GM04503 (cell line): ENCODE measurements at regions not wholly inside any gene's neighbourhood (a gene's known extent, or its start where the extent isn't known, plus 50 kb on each side); places are given as distances from the start of the nearest gene placed in this dataset.

Experiments used
- DNase-seq: peaks from one replicate; pipeline ENCODE4 v3.0.0-alpha.2; 2012; ENCODE audit warnings: low read depth

DNA sequence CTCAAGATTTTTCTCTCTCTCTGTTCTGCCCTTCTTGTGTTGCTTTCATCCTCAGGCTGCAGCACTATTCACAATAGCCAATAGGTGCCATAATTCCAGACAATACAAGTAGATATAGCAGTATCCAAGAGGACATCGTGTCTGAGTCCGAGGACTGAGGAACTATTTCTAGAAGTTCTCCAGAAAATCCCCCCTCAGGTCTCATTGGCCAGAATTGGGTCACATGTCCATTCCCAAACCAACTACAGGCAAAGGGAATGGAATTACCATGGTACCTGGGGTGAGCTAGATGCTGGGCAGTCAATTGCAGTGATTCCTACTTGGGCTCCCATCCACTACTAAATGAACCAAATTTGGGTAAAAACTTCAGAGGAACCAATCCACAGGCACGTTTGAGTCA lies 301.9 kb upstream of the RASGEF1B start:
- DNase-seq = no peak

DNA sequence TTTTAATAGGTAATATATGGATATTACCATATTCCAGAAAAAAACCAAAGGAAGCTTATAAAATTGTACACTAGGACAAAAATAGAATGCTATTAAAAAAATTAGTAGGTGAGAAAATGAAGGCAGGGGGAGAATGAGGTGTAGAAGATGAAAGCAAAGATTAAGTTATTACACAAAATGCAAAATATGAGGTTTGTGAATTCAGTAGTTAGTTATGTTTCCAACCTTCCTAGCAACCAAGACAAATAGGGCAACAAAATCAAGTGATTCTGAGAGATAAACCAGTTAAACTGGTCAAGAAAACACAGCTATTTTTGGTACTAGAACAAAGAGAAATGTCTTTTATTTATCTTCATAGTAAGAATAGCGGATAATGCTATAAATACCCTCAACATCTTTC lies 300.0 kb upstream of the RASGEF1B start:
- DNase-seq = no peak

DNA sequence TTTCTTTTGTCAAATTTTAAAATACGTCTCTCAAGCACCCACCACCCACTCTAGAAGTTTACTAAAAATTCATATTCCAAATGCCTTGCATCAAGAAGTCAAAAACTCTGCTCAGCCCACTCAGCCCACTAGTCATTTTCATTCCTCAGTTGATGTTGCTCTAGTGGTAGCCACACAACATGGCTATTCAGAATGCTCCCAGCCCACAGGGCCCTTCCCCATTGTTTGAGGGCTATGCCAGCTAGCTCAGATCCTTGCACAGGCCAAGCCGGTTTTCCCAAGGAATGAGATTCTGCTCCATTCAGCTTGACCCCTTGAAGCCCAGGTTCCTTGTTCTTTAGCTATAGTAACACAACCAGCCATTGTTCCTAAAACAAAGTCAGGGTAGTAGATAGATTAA lies 297.5 kb upstream of the RASGEF1B start:
- no peak for DNase-seq

DNA sequence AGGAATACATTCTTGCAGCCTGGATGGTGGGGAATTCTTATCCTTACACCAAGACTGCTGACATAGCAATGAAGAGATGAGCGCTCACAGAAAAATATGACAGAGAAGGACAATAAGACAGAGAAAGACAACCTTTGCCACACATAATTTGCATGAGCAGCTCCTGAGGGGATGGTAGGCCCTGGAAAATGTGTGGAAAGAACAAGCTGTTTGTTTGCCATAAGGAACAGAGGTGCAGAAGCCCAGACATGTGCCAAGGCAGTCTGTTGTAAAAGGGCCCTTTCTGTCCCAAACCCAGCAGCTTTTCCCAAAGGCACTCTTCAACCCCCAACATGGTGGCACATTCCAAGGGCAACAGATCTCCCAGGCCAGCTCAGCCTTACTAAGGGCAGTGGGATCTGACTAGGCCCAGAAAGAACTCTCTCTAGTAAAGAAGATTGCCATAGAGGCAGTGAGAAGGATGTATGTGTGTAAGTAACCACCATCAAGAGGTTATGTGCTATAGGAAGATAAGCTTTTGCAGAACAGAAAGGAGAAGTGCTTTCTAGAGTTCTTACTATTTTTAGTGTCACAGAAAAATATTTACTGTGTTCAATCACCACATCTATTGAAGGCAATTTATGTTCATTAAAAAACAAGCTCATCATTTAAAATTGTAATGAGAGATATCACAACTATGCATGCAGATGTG lies 287.0 kb upstream of the RASGEF1B start:
- DNase-seq = no peak

DNA sequence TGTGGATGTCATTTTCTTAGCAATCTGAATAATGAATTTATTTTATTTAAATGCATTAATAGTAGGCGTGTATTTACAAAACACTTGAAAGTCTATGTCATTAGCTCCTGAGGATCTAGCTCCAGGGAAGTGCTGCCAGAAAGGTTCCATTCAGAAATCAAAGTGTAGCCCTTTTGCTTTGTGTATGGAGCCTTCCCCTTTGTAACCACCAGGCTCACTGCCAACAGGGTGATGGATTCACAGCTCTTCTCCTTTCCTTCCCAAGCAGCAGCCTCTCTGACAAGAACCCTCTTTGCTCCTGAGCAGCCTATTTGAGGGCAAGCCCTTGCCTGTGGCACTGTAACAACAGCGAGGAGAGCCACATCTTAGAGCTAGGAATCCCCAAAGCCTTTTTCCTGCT lies 286.0 kb upstream of the RASGEF1B start:
- DNase-seq = no peak

DNA sequence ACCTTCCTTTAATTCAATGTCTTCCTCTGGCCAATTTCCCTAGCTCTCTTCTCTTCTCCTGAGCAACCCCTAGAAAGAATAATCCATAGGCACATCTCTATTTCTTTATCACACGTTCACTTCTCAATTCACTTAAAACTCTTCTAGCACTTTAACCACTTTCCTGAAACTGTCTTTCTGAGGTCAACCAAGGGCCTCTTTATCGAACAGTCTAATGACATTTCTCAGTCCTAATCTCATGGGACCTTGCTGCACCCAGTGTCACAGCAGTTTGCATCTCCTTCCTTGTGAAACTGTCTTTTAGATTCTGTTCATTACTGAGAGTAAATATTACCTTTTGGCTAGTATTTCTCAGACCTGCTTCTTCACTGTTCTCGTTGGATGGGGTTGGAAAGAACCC lies 285.3 kb upstream of the RASGEF1B start:
- no peak for DNase-seq

DNA sequence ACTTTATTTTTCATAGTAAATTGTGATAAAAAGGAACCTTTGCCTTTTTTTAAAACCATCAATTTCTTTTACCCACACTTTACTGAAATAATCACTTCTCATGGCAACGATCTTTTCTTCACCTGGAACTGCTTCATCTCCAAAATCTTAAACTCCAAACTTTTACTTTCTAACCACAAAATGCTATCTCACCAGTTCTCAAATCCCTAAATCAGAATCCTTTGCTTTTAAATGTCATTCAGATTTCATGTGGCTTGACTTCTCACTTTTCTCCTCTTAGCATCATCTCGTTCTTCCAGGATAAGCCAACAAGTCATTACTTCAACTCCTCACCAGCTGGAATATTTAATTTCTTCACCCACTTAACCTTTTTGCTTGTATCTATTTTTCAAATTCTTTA lies 284.3 kb upstream of the RASGEF1B start:
- DNase-seq = no peak

DNA sequence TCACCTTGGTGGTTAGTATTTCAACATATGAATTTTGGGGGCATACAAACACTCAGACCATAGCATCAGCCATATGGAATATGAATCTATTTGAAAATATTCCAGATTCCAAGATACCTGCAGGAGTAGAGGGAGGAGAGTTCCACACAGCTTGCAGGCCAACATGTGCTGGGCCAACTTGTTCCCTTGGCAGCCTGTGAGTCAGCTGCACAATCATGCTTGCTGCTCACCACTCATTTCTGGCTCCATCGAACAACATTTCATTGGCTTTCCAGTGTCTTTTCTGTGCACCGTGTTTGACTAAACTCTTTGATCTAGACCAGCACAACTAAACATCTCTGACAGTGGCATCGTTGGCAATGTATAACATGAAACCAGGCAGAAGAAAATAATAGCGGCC lies 282.5 kb upstream of the RASGEF1B start:
- no peak for DNase-seq

DNA sequence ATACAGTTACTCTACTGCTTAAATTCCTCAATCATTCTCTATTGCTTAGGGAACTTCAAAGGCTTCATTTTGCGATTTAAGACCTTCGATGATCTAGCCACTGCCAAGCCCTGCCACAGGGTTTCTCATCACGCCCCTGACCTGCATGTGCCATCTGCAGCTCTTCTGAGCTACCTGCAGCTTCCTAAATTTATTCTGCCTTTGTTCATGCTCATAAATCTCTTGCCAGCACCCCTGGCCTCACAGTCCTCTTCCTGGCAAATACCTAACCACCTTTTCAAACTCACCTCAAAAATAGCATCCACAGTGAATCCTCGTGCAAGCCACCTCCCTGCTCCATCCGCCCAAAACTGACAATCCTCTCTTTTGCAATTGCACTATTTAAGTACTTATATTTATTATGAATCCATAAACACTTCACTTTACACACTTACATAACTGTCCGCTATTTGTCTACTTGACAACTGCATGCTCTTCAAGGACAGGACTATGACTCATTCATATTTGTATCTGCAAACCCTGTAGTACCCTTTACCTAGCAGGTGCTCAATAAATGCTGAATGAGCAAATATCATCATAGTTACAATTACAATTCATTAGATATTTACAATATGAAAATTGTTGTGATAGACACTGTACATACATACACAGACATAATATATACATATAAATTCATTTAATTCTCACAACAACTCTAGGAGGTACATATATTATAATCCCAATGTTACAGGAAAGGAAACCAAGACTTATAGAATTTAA lies 280.0 kb upstream of the RASGEF1B start:
- DNase-seq = no peak

DNA sequence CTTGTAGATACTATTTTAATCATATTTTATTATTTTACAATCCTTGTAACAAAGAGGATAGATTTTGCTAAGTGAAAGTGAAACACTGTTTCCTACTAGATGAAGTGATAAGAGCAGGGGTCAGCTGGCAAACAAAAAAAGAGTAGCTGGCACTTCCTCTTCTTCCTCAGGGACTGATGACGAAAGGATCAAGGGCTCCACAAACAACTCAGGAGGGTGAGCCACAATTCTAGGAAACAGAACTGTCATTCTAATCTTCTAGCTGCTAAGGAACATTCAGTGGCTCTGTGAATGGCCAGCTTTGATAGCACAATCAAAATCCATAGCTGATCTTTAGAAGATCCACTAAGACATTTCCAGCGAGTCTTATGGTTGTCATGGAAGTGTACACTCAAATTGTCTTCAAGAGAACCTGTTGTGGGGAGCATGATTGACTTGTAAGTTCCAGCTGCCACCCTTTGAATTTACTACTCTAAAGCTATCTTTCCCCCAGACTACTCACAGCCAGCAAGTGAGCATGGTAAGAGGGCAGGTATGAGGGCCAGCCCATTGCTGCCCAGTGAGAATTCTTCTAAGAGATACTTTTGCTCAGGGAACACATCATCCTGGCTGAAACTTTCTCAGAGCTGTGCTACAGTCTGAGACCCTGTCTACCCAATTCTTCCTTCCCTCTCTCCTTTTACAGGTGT lies 275.7 kb upstream of the RASGEF1B start:
- DNase-seq = no peak

DNA sequence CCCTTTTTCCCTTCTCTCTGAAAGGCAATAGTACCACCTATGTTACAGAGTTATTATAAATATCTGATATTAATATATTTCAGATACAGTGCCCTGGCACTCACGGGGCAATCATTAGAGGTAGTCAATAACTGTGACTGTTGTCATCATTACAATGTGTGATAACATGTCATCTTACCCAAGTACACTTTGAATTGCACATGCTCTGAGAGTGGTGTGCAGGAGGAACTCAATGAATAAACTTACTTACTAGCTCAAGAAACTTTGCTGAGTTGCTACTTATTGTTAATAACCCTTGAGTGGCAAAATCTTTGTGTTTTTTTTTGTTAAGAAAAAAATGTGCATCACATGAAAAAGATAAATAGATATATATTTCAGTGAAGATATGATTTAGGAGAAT lies 275.1 kb upstream of the RASGEF1B start:
- no peak for DNase-seq

DNA sequence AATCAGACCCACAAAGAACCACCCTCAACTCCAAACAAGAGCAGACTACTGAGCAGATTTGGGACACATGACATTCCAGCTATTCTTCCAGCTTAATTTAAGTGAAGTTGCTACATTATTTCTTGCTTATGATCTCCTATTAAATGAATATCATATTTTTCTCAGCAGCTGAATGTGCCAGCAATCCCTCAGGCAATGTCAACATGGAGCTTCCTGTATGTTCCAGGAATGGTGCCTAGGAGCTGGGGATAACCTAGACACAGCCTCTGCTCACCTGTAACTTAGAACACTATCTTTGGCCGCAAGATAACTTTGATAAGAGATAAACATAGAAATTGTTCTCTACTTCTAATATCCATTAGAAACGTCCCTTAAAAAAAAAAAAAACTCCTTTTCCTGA lies 274.4 kb upstream of the RASGEF1B start:
- no peak for DNase-seq

DNA sequence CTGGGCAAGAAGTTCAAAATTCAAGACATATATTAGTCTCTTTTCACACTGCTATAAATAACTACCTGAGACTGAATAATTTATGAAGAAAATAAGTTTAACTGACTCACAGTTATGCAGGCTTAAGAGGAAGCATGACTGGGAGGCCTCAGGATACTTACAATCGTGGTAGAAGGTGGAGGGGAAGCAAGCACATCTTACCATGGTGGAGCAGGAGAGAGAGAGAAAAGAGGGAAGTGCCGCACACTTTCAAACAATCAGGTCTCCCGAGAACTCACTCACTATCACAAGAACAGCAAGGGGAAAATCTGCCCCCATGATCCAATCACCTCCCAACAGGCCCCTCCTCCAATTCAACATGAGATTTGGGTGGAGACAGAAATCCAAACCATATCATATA lies 273.3 kb upstream of the RASGEF1B start:
- DNase-seq = no peak

DNA sequence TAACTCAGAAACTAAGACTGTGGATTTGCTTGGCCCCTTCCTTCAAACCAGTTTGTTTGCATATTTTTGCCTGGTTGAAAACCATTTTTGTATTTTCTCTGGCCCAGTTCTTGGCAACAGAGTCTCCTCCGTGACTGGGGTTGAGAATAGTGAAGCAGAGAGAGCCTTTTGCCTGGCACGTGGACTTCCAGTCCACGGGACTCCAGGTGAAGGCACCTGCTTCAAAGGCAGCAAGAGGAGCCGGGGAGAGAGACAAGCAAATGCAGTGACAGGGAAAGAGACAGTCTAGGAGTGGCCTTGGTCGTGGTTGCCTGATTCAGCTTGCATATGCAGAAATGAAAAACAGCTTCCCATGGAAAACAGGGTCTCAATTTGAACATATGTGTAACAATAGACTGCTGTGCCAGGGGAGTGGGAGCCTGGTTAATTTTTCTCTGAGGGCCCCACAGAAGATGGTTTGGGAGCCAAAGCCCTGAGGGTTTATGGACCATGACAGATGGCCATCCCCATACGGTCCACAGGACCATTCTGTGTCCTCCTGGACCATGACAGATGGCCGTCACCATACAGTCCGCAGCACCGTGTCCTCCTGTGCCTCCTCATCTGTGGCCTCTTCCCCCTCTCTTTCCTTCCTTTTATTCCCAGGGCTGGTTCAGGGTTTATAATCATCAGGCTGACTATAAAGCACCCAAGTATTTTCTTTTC lies 272.2 kb upstream of the RASGEF1B start:
- no peak for DNase-seq

DNA sequence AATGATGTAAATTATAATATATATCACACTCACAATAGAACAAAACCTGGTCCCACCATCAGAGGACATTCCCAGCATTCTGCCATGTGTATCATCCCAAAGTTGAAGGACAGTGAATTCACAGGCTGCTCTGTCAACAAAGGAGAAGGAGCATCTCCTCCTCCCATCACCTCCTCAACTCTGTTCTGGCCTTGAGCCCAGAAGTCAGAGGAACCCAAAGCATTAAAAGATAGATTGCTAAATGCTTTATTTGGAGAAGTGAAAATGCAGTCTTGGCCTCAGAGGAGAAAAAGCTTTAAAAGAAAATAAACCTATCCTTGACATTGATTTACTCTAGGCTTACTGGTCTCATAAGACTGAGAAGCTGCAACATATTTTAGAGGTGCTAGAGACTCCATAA lies 268.8 kb upstream of the RASGEF1B start:
- no peak for DNase-seq

DNA sequence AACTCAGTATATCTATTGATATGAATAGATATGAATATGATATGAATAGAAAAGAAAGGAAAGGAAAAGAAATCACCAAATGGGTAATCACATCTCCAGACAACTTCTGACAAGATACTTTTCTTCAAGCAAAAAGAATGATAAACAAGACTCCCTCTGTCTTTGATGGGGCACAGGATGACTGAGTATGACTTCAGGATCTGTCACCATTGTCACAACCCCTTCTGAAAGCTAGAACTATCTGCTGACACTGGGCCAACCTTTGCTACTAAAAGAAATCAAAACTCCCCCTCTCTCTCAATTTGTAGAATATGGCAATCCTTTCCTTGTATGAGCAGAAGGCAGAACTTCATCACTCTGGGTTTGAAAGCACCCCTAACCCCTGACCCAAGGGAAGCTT lies 267.2 kb upstream of the RASGEF1B start:
- no peak for DNase-seq

DNA sequence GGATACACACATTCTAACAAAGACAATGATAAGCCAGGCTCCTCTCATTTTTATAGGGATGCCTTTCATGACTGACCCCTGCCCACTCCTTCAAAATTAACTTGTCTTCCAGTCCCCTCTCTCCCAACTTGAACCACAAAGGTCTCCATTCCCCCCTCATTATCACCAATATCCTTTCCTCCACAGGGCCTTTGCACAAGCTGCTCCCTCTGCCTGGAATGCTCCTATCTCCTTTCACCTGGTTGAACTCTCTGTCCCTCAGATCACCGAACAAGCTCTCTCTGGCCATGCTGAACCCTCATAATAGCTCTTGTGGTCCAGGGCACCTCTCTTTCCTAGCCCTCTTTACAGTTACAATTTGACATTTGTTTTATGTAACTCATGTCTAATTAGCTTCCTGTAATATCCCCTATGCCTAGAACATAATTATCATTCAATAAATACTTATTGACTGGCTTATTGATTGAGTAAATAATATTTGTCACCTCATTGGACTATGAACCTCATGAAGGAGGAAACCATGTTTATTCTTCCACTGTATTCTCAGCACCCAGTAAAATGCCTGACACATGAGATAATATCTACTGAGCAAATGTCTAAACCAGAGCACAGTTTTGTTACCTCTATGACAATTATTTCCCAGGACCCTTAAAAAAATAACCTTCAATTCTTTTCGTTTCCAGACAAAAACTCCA lies 266.3 kb upstream of the RASGEF1B start:
- no peak for DNase-seq

DNA sequence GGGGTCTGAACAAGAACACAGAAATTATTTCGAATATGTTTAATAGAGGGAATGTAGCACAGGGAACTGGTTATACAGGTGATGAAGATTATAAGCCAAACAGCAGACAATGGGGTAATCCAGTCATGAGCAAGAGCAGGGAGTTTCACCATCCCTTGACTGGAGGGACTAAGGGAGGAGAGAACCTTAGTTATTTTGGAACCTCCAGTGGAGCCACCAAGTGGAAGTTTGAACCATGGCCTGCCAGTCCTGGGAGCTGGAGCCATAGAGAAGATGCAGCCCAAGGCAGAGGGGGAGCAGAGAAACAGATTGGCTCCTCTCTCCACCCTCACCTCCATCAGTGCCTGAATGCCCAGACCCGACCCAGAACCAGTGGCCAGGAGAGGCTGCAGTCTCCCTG lies 264.6 kb upstream of the RASGEF1B start:
- no peak for DNase-seq

DNA sequence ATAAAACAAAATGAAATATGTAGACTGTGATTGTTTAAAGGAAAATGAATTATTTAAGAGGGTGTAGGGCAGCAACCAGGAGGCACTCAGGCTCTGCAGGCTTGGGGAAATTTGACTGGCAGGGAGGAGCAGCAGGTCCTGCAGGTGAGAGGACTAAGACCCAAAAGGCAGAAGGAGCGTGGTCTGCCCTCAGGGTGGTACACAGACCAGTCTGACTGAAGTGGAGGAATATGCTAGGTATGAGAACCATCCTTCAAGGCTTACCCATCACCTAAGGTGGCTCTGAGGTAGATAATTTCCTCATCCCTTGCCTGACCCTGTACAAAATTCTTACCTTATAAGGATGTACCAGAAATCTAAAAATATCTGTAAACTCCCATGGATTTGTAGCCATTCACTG lies 261.3 kb upstream of the RASGEF1B start:
- no peak for DNase-seq

DNA sequence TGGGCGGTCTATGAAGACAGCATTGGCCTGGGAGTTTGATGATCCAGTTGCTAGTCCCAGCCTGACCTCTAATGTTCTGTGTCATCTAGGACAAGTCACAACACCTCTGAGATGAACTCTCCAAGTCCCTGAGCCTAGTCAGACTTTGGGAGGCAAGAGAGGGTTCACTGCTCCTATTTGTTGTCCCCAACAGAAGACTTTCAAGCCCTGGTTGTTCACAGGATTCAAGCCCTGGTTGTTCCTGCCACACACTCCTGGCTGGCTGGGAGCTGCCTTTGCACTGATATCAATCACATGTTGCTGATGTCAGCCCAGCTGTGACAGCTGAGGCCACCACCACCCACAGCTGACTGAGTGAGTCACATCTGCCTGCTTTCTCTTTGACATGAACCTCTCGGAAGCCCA lies 253.2 kb upstream of the RASGEF1B start:
- no peak for DNase-seq

DNA sequence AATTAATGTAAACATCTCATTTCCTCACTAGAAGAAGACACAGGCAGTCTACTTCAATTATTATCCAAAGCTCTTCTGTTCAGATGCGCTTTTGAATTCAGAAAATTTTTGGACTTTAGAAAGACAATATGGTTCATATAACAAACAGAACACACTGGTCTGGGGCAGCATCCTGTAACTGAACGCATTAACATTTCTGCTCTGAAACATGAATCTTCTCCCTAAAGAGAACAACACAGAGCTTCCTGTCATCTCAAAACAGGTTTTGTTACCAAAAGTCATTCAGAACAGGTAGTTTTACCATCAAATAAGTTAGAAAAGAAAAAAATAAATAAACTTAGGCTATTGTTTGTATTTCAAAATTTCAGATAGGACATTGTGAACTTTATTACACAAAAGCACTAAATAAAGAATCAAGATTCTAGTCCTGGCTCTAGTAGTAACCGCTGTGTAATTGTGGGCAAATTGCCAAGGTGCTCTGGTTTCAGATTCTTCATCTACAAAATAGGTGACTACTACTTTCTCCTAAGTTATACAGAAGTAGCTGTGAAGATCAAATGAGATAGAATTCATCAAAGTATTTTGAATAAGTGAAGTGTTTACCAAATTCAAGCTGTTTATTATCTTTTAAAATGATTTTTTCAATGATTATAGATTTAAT lies 252.3 kb upstream of the RASGEF1B start:
- DNase-seq = no peak
